WTC11 (cell line): ENCODE measurements at regions not wholly inside any gene's neighbourhood (a gene's known extent, or its start where the extent isn't known, plus 50 kb on each side); places are given as distances from the start of the nearest gene placed in this dataset.

ENCODE experiments used
- CREB1 ChIP-seq: sonication (generic); formaldehyde crosslinking; IDR thresholded peaks from 2 replicates; pipeline ENCODE4 v1.8.0; 2023; ENCODE audit warnings: mild to moderate bottlenecking, missing genetic modification reagents
- JUN ChIP-seq: sonication (generic); formaldehyde crosslinking; IDR thresholded peaks from 2 replicates; pipeline ENCODE4 v1.8.0; 2023; ENCODE audit warnings: mild to moderate bottlenecking, missing genetic modification reagents
- SP1 ChIP-seq: sonication (generic); formaldehyde crosslinking; conservative IDR thresholded peaks from 2 replicates; pipeline ENCODE4 v1.8.1; 2022; ENCODE audit warnings: missing genetic modification reagents
- TF ChIP-seq, protein P1 (sequence below): sonication (generic); formaldehyde crosslinking; IDR thresholded peaks from 2 replicates; pipeline ENCODE4 v1.8.1; 2023; ENCODE audit warnings: mild to moderate bottlenecking, missing genetic modification reagents, borderline replicate concordance
- TF ChIP-seq, protein P2 (sequence below): sonication (generic); formaldehyde crosslinking; IDR thresholded peaks from 2 replicates; pipeline ENCODE4 v1.8.0; 2023; ENCODE audit warnings: missing genetic modification reagents

DNA sequence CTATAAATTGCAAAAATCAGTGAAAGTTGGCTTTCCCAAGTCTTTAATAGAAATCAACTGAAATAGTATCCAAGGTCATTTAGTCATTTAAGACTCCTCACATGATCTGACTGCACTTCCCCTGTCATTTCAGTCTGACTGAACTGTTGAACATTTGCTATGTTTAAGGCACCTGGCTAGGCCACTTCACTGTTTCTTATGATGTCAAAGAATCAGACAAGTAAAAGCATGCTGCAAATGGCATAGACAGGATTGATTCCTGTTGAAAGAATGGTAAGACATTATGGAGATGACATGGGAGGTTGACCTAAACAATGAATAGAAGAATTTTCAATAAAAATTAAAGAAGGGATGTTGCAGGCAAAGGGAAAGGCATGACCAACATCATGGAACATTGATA is 502.1 kb downstream of the NFIB start:
- TF ChIP-seq JUN (CRISPR knock-in tag), result no peak
- TF ChIP-seq, protein P1, sequence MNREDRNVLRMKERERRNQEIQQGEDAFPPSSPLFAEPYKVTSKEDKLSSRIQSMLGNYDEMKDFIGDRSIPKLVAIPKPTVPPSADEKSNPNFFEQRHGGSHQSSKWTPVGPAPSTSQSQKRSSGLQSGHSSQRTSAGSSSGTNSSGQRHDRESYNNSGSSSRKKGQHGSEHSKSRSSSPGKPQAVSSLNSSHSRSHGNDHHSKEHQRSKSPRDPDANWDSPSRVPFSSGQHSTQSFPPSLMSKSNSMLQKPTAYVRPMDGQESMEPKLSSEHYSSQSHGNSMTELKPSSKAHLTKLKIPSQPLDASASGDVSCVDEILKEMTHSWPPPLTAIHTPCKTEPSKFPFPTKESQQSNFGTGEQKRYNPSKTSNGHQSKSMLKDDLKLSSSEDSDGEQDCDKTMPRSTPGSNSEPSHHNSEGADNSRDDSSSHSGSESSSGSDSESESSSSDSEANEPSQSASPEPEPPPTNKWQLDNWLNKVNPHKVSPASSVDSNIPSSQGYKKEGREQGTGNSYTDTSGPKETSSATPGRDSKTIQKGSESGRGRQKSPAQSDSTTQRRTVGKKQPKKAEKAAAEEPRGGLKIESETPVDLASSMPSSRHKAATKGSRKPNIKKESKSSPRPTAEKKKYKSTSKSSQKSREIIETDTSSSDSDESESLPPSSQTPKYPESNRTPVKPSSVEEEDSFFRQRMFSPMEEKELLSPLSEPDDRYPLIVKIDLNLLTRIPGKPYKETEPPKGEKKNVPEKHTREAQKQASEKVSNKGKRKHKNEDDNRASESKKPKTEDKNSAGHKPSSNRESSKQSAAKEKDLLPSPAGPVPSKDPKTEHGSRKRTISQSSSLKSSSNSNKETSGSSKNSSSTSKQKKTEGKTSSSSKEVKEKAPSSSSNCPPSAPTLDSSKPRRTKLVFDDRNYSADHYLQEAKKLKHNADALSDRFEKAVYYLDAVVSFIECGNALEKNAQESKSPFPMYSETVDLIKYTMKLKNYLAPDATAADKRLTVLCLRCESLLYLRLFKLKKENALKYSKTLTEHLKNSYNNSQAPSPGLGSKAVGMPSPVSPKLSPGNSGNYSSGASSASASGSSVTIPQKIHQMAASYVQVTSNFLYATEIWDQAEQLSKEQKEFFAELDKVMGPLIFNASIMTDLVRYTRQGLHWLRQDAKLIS, result no peak
- TF ChIP-seq, protein P2, sequence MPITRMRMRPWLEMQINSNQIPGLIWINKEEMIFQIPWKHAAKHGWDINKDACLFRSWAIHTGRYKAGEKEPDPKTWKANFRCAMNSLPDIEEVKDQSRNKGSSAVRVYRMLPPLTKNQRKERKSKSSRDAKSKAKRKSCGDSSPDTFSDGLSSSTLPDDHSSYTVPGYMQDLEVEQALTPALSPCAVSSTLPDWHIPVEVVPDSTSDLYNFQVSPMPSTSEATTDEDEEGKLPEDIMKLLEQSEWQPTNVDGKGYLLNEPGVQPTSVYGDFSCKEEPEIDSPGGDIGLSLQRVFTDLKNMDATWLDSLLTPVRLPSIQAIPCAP (CRISPR knock-in tag), result no peak
- TF ChIP-seq SP1 (CRISPR knock-in tag), result no peak
- no peak for TF ChIP-seq CREB1
